Naive B cell (primary cell): ENCODE measurements at regions not wholly inside any gene's neighbourhood (a gene's known extent, or its start where the extent isn't known, plus 50 kb on each side); places are given as distances from the start of the nearest gene placed in this dataset.

ENCODE experiments used
- ATAC-seq, 2 donors: fragments of 150-1000 bp; cut with Tn5 transposase; 2 replicates each; pipeline ENCODE4 v1.10.0; 2021; ENCODE audit warnings: low read depth in 2 of 2, mild to moderate bottlenecking in 2 of 2, moderate library complexity in 2 of 2
- DNase-seq: peaks from one replicate; pipeline ENCODE4 v3.0.0; 2022
- H3K27ac Mint-ChIP-seq, 6 donors: one replicate each; pipeline ENCODE4 v1.8.0; 2020 to 2022; ENCODE audit warnings: mild to moderate bottlenecking in 6 of 6, mixed read lengths in 6 of 6, moderate library complexity in 5 of 6, inconsistent platforms in 2 of 6
- H3K27me3 Mint-ChIP-seq, 3 donors: one replicate each; pipeline ENCODE4 v1.8.0; 2021 to 2022; ENCODE audit warnings: mixed read lengths in 3 of 3, mild to moderate bottlenecking in 1 of 3
- H3K36me3 Mint-ChIP-seq, 2 donors: one replicate each; pipeline ENCODE4 v1.8.0; 2020 to 2022; ENCODE audit warnings: mixed read lengths in 2 of 2, inconsistent platforms in 1 of 2, mild to moderate bottlenecking in 1 of 2
- H3K4me1 Mint-ChIP-seq, 3 donors: one replicate each; pipeline ENCODE4 v1.8.0; 2020 to 2022; ENCODE audit warnings: mixed read lengths in 3 of 3, inconsistent platforms in 1 of 3, mild to moderate bottlenecking in 1 of 3, moderate library complexity in 1 of 3
- H3K4me3 Mint-ChIP-seq, 8 donors: one replicate each; pipeline ENCODE4 v1.8.0; 2020 to 2022; ENCODE audit warnings: mild to moderate bottlenecking in 8 of 8, mixed read lengths in 8 of 8, moderate library complexity in 8 of 8, inconsistent platforms in 2 of 8
- H3K9me3 Mint-ChIP-seq, 7 donors: one replicate each; pipeline ENCODE4 v1.8.0; 2020 to 2022; ENCODE audit warnings: mixed read lengths in 7 of 7, mild to moderate bottlenecking in 5 of 7, inconsistent platforms in 2 of 7, moderate library complexity in 1 of 7

DNA sequence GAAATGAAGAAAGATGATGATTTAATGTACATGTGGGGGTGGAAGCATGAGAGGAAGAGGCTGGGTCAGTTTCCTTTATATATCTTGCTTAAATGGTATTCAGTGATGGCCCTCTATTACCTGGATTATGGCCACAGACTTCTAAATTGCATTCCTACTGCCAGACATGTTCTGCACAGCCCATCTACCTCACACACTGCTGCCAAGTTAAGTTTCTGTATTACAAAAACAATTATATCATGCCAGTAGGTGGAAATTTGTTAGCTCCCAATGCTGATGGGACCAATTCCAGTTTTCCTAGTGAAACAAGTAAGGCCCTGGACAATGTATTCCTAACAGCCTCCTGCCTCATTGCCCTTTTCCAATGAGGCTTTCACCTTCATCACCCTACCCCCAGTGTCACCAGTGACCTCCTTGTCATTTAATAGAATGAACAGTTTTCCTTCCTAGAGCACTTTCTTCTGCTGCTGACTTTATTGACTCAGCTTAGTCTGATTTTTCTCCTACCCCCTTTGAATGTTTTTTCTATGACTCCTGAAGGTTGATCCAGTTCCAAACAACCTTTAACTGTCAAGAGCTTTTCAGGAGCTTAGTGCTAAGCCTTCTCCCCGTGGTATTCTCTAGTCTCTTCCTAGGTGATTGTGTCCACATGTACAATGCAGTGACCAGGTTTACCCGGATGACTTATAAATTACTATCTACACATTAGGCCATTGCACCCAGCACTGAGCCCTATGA lies 316.6 kb upstream of the ANKRD30A start:
- ATAC-seq (no peak), DNase-seq (no peak)
- Mint-ChIP-seq H3K27ac (no peak overlapping the region), H3K9me3 (peaks cover 0 to 5% (median 0%) of the 10 kb centered on the region in 7 donors), H3K36me3 (no peaks in the 10 kb centered on the region), H3K27me3 (peaks cover 0 to 5% (median 0%) of the 10 kb centered on the region in 3 donors), H3K4me3 (no peak overlapping the region), H3K4me1 (no peaks in the 10 kb centered on the region)

- Mint-ChIP-seq H3K36me3 (no peaks in the 10 kb centered on the region), H3K9me3 (peaks cover 0 to 5% (median 0%) of the 10 kb centered on the region in 7 donors), H3K27me3 (no peaks in the 10 kb centered on the region), H3K4me1 (no peaks in the 10 kb centered on the region), H3K4me3 (no peak overlapping the region), H3K27ac (no peak overlapping the region)
- no peak for DNase-seq
- ATAC-seq = no peak
Measured at GRCh38 chr10:36803229-36803628, 322.2 kb upstream of the ANKRD30A start.

DNA sequence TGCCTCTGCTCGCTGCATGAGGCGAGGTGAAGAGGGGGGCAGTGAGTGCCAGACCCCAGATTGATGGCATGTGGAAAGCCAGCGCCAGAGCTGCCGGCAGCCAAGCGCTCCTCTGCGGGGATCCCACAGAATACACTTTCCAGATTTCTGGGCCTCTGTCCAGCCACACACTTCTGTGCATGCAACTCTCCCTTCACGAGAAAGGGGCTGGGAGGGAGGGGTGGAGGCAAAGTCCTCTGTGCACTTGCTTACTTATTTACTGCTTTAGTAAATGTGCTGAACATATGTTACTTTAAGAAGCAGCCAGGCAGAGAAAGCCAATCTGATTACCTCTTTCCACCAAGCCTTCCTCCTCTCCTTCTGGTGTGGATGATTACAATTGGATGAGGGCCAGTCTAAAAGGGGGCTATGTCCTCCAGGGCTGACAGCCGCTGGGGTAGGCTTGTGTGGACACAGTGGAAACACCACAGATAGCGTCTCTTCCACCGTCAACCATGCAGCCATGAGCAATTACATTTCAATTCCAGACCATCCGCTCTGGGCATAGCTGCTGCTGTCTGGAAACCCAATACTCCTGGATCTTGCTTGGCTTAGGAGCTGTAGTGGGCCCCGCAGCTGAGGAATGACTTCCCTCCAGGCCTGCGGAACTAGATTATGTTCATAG lies 322.8 kb upstream of the ANKRD30A start:
- Mint-ChIP-seq H3K4me3 (no peak overlapping the region), H3K4me1 (no peaks in the 10 kb centered on the region), H3K27ac (no peak overlapping the region), H3K9me3 (peaks cover 0 to 5% (median 0%) of the 10 kb centered on the region in 7 donors), H3K27me3 (no peaks in the 10 kb centered on the region), H3K36me3 (no peaks in the 10 kb centered on the region)
- no peak for DNase-seq
- no peak for ATAC-seq

- H3K4me1 Mint-ChIP-seq = no peaks in the 10 kb centered on the region
- H3K9me3 Mint-ChIP-seq = peaks cover 0 to 5% (median 0%) of the 10 kb centered on the region in 7 donors
- no peak overlapping the region for H3K27ac Mint-ChIP-seq
- no peaks in the 10 kb centered on the region for H3K36me3 Mint-ChIP-seq
- no peak for ATAC-seq
- H3K4me3 Mint-ChIP-seq = no peak overlapping the region
- no peaks in the 10 kb centered on the region for H3K27me3 Mint-ChIP-seq
- DNase-seq = no peak
Measured at GRCh38 chr10:36801660-36802059, 323.7 kb upstream of the ANKRD30A start.

DNA sequence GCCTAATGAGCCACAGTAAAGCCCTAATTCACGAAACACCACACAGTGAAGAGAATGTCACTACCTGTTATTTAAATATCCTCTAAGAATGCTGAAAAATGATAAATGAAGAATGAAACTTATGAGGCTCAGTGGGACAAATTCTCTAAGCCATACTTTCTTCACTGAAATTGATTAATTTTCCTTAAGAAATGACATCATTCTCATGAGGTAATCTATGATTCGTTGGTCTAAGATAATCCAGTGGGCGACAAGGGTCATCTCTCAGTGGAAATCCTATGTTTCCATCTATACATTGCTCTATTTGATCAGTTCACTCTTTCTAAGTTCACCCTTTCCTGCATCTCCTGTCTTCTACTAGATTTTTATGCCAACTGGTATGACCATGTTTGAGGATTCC lies 330.4 kb upstream of the ANKRD30A start:
- DNase-seq = no peak
- no peaks in the 10 kb centered on the region for H3K36me3 Mint-ChIP-seq
- no peak overlapping the region for H3K27ac Mint-ChIP-seq
- no peak for ATAC-seq
- H3K4me3 Mint-ChIP-seq = no peak overlapping the region
- H3K9me3 Mint-ChIP-seq = peaks cover 0 to 5% (median 0%) of the 10 kb centered on the region in 7 donors
- H3K27me3 Mint-ChIP-seq = peaks cover 0 to 4% (median 0%) of the 10 kb centered on the region in 3 donors
- H3K4me1 Mint-ChIP-seq = no peaks in the 10 kb centered on the region

DNA sequence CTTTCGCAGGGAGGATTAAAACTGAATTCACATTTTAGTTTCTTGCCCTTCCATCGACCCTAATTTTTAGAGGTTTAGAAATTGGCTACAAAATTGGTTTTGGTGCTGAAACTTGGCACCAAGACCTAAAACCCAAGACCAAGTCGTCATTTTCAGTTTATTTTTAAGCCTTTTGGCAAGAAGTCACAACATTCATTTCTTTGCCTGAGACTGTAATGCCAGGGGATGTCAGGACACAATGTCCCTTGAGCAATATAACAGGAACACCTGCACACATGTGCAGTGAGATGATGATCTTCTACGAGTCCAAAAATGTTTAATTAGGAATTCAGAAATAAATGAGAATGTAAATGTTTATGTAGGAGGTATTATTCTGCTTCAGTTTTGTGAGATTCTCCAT lies 335.4 kb upstream of the ANKRD30A start:
- Mint-ChIP-seq H3K4me1 (no peaks in the 10 kb centered on the region), H3K9me3 (peaks cover 0 to 4% (median 0%) of the 10 kb centered on the region in 7 donors), H3K27me3 (peaks cover 0 to 4% (median 0%) of the 10 kb centered on the region in 3 donors), H3K36me3 (no peaks in the 10 kb centered on the region), H3K27ac (no peak overlapping the region), H3K4me3 (no peak overlapping the region)
- DNase-seq = no peak
- ATAC-seq = no peak

- ATAC-seq = no peak
- Mint-ChIP-seq H3K27me3 (no peaks in the 10 kb centered on the region), H3K4me3 (no peak overlapping the region)
Measured at GRCh38 chr10:36788152-36788551, 337.2 kb upstream of the ANKRD30A start.

DNA sequence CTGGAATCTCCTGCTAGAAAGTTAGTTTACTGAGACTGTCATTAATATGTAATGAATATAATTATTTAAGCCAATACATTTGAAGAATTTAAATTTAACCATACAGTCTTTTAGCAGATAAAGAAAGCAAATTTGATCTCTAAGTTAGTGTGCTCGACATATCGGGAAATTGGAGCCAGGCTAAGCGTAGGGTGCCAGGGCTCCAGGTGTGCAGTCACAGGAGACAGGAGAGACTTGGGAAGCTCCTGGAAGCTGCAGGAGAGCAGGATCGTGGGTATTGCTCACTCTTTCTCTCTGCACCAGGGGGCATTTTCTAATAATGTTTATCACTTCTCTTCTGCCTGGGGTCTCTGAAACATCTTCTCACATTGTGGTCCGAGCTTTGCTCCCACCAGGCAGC lies 342.0 kb upstream of the ANKRD30A start:
- peaks cover 0 to 4% (median 0%) of the 10 kb centered on the region in 3 donors for H3K27me3 Mint-ChIP-seq
- H3K4me1 Mint-ChIP-seq = no peaks in the 10 kb centered on the region
- no peak overlapping the region for H3K27ac Mint-ChIP-seq
- DNase-seq (no peak), ATAC-seq (no peak)
- no peaks in the 10 kb centered on the region for H3K36me3 Mint-ChIP-seq
- no peak overlapping the region for H3K4me3 Mint-ChIP-seq
- H3K9me3 Mint-ChIP-seq = no peaks in the 10 kb centered on the region

More at GRCh38 chr10:36788152-36788551, 337.2 kb upstream of the ANKRD30A start:
- no peaks in the 10 kb centered on the region for H3K4me1 Mint-ChIP-seq
- no peaks in the 10 kb centered on the region for H3K36me3 Mint-ChIP-seq
- DNase-seq = no peak
- no peak overlapping the region for H3K27ac Mint-ChIP-seq
- no peaks in the 10 kb centered on the region for H3K9me3 Mint-ChIP-seq

- Mint-ChIP-seq H3K27ac (no peak overlapping the region), H3K27me3 (peaks cover 0 to 4% (median 0%) of the 10 kb centered on the region in 3 donors), H3K4me3 (no peak overlapping the region), H3K36me3 (no peaks in the 10 kb centered on the region), H3K9me3 (no peaks in the 10 kb centered on the region), H3K4me1 (no peaks in the 10 kb centered on the region)
- ATAC-seq (no peak), DNase-seq (no peak)
Measured at GRCh38 chr10:36781570-36781969, 343.8 kb upstream of the ANKRD30A start.

GRCh38 chr10:36780158-36780557 lies 345.2 kb upstream of the ANKRD30A start:
- Mint-ChIP-seq H3K27ac (no peak overlapping the region), H3K27me3 (peaks cover 0 to 4% (median 0%) of the 10 kb centered on the region in 3 donors), H3K36me3 (no peaks in the 10 kb centered on the region), H3K9me3 (no peaks in the 10 kb centered on the region), H3K4me1 (no peaks in the 10 kb centered on the region), H3K4me3 (no peak overlapping the region)
- no peak for ATAC-seq
- DNase-seq = no peak

- Mint-ChIP-seq H3K4me3 (no peak overlapping the region), H3K4me1 (no peaks in the 10 kb centered on the region), H3K9me3 (no peaks in the 10 kb centered on the region), H3K27ac (no peak overlapping the region), H3K36me3 (no peaks in the 10 kb centered on the region), H3K27me3 (peaks cover 0 to 8% (median 0%) of the 10 kb centered on the region in 3 donors)
- DNase-seq (no peak), ATAC-seq (no peak)
Measured at GRCh38 chr10:36779238-36779846, 346.1 kb upstream of the ANKRD30A start.

DNA sequence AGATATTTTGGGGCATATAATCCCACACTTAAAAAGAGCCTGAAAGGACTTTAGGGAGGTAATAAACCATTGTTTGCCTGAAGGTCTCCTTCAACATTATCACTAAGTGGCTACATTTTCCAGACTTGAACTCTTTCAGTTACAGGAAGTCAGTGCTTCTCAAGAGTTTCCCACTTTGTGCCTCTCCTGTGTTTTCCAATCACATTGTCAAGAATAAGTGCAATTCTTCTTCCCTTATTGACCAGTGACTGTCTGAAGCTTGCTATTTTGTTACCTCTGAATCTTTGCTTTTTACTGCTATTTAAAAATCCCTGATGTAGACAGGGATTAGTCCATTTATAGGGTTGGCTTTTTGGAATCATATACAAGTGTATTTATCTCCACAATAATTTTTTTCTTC lies 346.7 kb upstream of the ANKRD30A start:
- Mint-ChIP-seq H3K4me3 (no peak overlapping the region), H3K27me3 (peaks cover 0 to 8% (median 0%) of the 10 kb centered on the region in 3 donors), H3K36me3 (no peaks in the 10 kb centered on the region), H3K4me1 (no peaks in the 10 kb centered on the region), H3K9me3 (no peaks in the 10 kb centered on the region), H3K27ac (no peak overlapping the region)
- ATAC-seq (no peak), DNase-seq (no peak)

GRCh38 chr10:36773652-36774051 lies 351.7 kb upstream of the ANKRD30A start:
- Mint-ChIP-seq H3K36me3 (no peaks in the 10 kb centered on the region), H3K9me3 (no peaks in the 10 kb centered on the region), H3K4me3 (no peak overlapping the region), H3K27ac (no peak overlapping the region), H3K27me3 (peaks cover 0 to 4% (median 0%) of the 10 kb centered on the region in 3 donors), H3K4me1 (no peaks in the 10 kb centered on the region)
- ATAC-seq (no peak), DNase-seq (no peak)

- H3K27me3 Mint-ChIP-seq = peaks cover 0 to 4% (median 0%) of the 10 kb centered on the region in 3 donors
- no peaks in the 10 kb centered on the region for H3K36me3 Mint-ChIP-seq
- H3K27ac Mint-ChIP-seq = no peak overlapping the region
- ATAC-seq (no peak), DNase-seq (no peak)
- no peaks in the 10 kb centered on the region for H3K4me1 Mint-ChIP-seq
- H3K9me3 Mint-ChIP-seq = no peaks in the 10 kb centered on the region
- no peak overlapping the region for H3K4me3 Mint-ChIP-seq
Measured at GRCh38 chr10:36771725-36772124, 353.7 kb upstream of the ANKRD30A start.
